Activated CD8-positive, alpha-beta memory T cell treated with anti-CD3 and anti-CD28 coated beads, Interleukin-2, amount 10 ng/mL, durations not matched to agents 7 days and 5 days (primary cell): ENCODE measurements at regions not wholly inside any gene's neighbourhood (a gene's known extent, or its start where the extent isn't known, plus 50 kb on each side); places are given as distances from the start of the nearest gene placed in this dataset.

Source experiments
- ATAC-seq: fragments of 150-1000 bp; cut with Tn5 transposase; one replicate; pipeline ENCODE4 v1.10.0; 2021; ENCODE audit warnings: moderate library complexity
- CTCF ChIA-PET: fragments of 350-600 bp; sonication (Branson Sonifier 250); formaldehyde crosslinking; loops from one replicate; lab custom pipeline; 2021; ENCODE audit warnings: antibody characterized with exemption; lab: Charles Lee
- DNase-seq: peaks from one replicate; pipeline ENCODE4 v3.0.0-alpha.2; 2020
- H3K27ac Mint-ChIP-seq: one replicate; pipeline ENCODE4 v1.8.0; 2021; ENCODE audit warnings: mild to moderate bottlenecking, mixed read lengths
- H3K27me3 Mint-ChIP-seq: one replicate; pipeline ENCODE4 v1.8.0; 2021; ENCODE audit warnings: mixed read lengths
- H3K36me3 Mint-ChIP-seq: one replicate; pipeline ENCODE4 v1.8.0; 2021; ENCODE audit warnings: mild to moderate bottlenecking, mixed read lengths
- H3K4me1 Mint-ChIP-seq: one replicate; pipeline ENCODE4 v1.8.0; 2021; ENCODE audit warnings: mixed read lengths
- H3K4me3 Mint-ChIP-seq: one replicate; pipeline ENCODE4 v1.8.0; 2021; ENCODE audit warnings: mild to moderate bottlenecking, moderate library complexity, mixed read lengths
- H3K9me3 Mint-ChIP-seq: one replicate; pipeline ENCODE4 v1.8.0; 2022; ENCODE audit warnings: low read depth, mixed read lengths

DNA sequence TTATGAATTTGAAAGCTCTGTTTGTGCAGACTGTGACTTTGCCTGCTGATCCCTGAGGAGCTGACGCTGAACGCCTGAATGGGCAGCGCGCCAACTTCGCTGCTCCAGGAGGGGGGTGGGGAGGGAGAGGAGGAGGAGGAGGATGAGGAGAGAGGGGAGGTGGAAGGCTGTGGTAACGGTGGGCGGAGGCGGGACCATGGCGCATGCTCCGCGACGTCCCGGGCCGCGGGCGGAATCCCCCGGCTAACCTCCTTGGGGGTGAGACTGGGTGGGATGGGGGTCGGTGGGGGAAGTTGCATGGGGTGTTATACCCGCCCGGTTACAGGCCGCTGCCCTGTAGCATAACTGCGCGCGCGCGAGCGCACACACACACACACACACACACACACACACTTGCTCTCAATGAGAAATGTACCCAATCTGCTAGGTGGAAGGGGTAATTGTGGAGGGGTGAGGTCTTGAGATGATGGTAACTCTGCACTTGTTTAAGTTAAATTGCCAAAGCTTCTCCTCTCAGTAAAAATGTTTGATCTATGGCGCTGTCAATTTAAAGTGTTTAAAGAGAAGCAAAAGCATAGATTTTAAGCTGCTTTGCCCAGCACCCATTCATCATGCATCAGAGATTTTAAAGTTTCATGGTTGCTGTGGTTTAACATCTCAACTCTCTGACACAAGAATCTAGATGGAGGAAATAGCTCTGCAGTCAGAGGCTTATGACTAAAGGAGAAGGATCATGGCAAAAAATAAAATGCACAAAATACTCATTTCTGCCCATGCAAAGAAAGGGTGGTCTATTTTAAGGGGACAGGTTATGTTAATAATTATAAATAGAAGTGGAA is 76.6 kb upstream of the TBCA start:
- H3K36me3 Mint-ChIP-seq, result no peaks in the 10 kb centered on the region
- peak; percentile 76 for ATAC-seq
- H3K27ac Mint-ChIP-seq, result peak overlapping the region; percentile 50
- H3K27me3 Mint-ChIP-seq, result peaks cover 42% of the 10 kb centered on the region
- CTCF ChIA-PET, result interaction anchor here (0.7 to 1.5 kb wide), 2 partner anchors 14 to 20 kb away, joined by 3 read pairs; no protein-coding TSS in a partner anchor
- H3K9me3 Mint-ChIP-seq, result no peaks in the 10 kb centered on the region
- peak; percentile 59 for DNase-seq
- H3K4me3 Mint-ChIP-seq, result peak overlapping the region; percentile 74
- peaks cover 22% of the 10 kb centered on the region for H3K4me1 Mint-ChIP-seq

DNA sequence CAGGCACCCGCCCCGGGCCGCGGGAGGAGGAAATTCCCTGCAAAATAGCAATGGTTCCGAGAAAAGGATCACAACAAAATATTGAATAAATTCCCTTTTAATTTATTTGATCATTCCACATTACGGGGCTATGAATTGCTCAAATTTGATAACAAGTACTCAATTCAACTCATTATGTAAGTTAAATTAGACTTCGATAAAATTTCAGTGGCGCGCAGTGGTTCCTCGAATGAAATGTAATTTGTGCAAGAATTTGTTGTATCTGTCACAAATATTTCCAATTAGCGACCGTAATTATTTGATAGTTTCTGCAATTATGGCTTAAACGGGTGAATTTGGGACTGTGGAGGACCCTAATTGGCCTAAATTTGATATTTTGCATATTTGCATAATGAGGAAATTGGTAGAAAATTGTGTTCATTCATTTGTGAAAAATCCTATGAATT is 76.0 kb upstream of the TBCA start:
- DNase-seq, result no peak
- Mint-ChIP-seq H3K36me3 (no peaks in the 10 kb centered on the region), H3K4me3 (peak overlapping the region; percentile 74), H3K9me3 (no peaks in the 10 kb centered on the region), H3K4me1 (peaks cover 22% of the 10 kb centered on the region), H3K27ac (no peak overlapping the region), H3K27me3 (peaks cover 43% of the 10 kb centered on the region)
- ATAC-seq, result no peak
- CTCF ChIA-PET, result interaction anchor here (1.5 kb wide), 1 partner anchor 19 kb away, joined by 3 read pairs; no protein-coding TSS in a partner anchor

DNA sequence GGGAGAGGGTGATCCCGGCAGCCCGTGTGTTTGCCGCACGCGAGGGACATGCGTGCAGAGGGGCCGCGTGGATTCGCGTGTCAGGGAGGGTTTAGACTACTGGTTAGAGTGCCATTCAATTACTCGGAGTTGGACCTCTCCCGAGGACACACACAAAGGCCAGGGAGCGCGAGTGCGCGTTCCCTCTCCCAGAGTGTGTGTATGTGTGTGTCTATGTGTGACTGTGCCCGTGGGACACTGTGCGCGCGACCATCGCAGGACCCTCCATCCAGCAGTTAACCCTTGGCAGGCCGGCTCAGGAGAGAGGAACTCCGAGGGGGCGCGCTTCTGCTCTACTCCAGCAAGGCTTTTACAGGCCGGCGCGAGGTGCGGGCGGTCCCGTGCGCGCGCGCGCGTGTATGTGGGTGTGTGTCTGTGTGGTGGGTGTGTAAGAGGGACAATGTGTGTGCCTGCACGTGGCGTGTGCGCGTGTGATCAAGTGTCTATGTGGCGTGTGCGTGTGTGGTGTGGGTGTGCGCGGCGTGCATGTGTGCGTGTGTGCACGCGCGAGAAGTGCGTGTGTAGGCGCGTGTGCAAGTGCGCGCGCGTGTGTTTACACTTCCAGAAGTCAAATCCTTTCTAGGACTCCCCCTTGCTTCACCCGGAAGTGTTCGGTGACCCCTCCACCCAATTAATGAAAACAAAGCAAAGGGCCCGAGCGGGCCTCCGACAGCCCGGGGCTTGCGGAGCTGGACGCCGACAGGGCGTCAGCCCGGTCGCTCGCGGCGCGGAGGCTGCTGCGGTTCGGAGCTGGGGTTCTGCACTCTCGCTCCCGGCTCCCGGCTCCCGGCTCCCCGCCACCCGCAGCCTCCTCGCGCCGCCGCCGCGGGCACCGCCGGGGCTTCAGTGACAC is 75.3 kb upstream of the TBCA start:
- DNase-seq (no peak), ATAC-seq (no peak)
- H3K4me1 Mint-ChIP-seq, result peaks cover 22% of the 10 kb centered on the region
- no peak overlapping the region for H3K27ac Mint-ChIP-seq
- peaks cover 46% of the 10 kb centered on the region for H3K27me3 Mint-ChIP-seq
- peak overlapping the region; percentile 74 for H3K4me3 Mint-ChIP-seq
- no peaks in the 10 kb centered on the region for H3K9me3 Mint-ChIP-seq
- no peaks in the 10 kb centered on the region for H3K36me3 Mint-ChIP-seq
- CTCF ChIA-PET, result interaction anchor here (1.4 kb wide), 1 partner anchor 12 kb away, joined by 4 read pairs; no protein-coding TSS in a partner anchor

DNA sequence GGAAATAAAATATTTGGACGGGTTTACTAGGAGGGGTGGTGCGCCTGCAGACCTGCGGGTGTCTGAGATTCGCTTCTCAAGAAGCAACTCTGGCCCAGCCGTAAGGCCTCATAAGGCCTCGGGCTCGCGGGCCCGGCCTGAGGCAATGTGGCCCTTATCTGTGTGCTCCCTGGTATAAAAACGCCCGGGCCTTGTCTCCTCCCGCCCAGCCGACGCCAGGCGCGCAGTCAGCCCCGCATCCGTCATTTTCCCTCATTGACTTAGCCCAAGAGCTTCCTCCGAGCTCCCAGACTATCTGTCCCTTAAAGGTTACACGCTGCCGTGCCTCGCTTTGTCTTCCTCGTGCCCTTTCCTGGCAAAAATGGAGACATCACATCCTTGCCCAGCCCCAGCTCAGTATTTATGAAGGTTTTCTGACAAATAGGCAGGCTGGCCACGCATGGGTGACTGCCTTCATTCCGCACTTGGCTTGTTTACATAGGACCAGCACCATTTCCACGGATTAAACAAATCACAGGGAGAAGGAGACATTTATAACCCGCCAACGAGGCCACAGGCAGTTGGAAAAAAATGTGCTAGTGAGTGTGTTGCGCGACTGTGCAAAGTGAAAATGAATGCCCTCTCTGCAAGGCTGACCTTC is 74.5 kb upstream of the TBCA start:
- no peak overlapping the region for H3K27ac Mint-ChIP-seq
- peaks cover 22% of the 10 kb centered on the region for H3K4me1 Mint-ChIP-seq
- DNase-seq (no peak), ATAC-seq (no peak)
- CTCF ChIA-PET, result interaction anchor here (1.4 kb wide), 1 partner anchor 13 kb away, joined by 4 read pairs; no protein-coding TSS in a partner anchor
- H3K4me3 Mint-ChIP-seq, result peak overlapping the region; percentile 5
- H3K27me3 Mint-ChIP-seq, result peaks cover 44% of the 10 kb centered on the region
- no peaks in the 10 kb centered on the region for H3K9me3 Mint-ChIP-seq
- H3K36me3 Mint-ChIP-seq, result no peaks in the 10 kb centered on the region

DNA sequence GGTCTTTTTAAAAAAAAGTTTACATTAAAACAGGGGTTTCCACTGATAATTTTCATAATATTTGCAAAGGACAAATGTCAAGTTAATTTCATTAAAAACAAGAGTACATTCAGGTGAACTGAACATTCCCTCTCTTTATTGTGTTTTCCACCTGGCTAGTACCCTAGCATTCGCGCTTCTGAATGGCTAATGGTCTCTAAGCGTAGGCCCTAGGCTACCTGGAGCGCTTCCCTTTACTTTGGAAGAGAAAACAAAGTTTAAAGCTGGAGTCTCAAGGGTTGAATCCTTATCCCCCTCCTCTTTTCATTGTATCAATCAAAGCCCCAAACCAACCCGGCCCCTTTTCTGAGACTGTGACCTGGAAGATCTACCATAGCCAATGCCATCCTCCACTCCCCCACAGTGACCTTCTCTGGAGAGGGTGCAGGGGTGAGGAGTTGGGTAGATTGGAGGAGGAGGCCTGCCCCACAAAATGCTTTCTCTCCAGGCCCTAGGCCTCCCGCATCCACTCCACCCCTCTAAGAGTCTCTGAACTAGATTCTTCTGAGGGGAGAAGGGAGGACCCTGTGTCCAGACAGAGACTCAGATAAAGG is 73.3 kb upstream of the TBCA start:
- H3K4me3 Mint-ChIP-seq, result no peak overlapping the region
- H3K36me3 Mint-ChIP-seq, result no peaks in the 10 kb centered on the region
- CTCF ChIA-PET, result interaction anchor here (1.4 kb wide), 1 partner anchor 14 kb away, joined by 4 read pairs; no protein-coding TSS in a partner anchor
- H3K27ac Mint-ChIP-seq, result no peak overlapping the region
- H3K27me3 Mint-ChIP-seq, result peaks cover 51% of the 10 kb centered on the region
- H3K9me3 Mint-ChIP-seq, result no peaks in the 10 kb centered on the region
- no peak for DNase-seq
- peaks cover 25% of the 10 kb centered on the region for H3K4me1 Mint-ChIP-seq
- no peak for ATAC-seq

DNA sequence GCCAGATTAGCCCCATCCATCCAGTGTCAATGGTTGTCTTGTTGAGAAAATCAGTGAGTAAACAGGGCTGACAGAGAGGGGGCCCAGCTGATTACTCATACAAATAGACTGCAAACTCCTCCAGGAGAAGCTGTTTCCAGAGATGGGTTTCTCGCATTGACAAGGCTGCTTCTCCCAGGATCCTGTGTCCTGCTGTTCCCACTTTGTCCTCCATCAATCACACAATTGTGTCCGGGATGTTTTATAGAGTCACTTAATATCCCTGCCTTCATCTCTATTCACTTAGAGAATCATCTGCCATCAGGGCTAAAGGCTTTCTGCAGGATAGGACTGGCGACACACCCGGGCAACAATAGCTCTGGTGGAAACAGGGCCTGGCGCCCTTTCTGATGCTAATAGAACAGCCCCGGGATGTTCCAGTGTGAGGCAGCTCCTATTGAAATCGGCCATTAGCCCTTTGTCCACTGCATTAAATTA is 71.7 kb upstream of the TBCA start:
- Mint-ChIP-seq H3K27me3 (peaks cover 51% of the 10 kb centered on the region), H3K36me3 (no peaks in the 10 kb centered on the region), H3K27ac (no peak overlapping the region), H3K4me3 (no peak overlapping the region), H3K4me1 (peaks cover 22% of the 10 kb centered on the region), H3K9me3 (no peaks in the 10 kb centered on the region)
- no peak for ATAC-seq
- DNase-seq, result no peak
- CTCF ChIA-PET, result no interaction called here

DNA sequence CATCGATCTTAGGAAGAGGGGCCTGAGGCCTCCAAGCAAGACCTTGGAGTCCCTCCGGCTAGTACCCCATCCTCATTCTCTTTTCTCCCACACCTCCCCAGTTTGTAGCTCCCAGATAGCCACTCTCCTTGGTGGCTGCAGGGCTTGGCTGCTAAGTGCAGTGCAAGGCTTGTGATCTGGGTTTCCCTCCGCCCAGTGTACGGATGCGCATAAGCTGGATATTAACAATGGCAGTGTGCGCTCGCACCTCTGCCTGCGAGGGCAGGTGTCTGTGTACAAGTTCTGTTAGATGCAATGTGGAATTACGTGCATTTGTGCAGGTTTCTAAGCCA is 71.0 kb upstream of the TBCA start:
- H3K36me3 Mint-ChIP-seq, result no peaks in the 10 kb centered on the region
- no peaks in the 10 kb centered on the region for H3K9me3 Mint-ChIP-seq
- no peak overlapping the region for H3K27ac Mint-ChIP-seq
- DNase-seq (no peak), ATAC-seq (no peak)
- peaks cover 15% of the 10 kb centered on the region for H3K4me1 Mint-ChIP-seq
- no peak overlapping the region for H3K4me3 Mint-ChIP-seq
- peaks cover 49% of the 10 kb centered on the region for H3K27me3 Mint-ChIP-seq
- CTCF ChIA-PET, result interaction anchor here (1.0 kb wide), 1 partner anchor 102 kb away, joined by 3 read pairs; no protein-coding TSS in a partner anchor

DNA sequence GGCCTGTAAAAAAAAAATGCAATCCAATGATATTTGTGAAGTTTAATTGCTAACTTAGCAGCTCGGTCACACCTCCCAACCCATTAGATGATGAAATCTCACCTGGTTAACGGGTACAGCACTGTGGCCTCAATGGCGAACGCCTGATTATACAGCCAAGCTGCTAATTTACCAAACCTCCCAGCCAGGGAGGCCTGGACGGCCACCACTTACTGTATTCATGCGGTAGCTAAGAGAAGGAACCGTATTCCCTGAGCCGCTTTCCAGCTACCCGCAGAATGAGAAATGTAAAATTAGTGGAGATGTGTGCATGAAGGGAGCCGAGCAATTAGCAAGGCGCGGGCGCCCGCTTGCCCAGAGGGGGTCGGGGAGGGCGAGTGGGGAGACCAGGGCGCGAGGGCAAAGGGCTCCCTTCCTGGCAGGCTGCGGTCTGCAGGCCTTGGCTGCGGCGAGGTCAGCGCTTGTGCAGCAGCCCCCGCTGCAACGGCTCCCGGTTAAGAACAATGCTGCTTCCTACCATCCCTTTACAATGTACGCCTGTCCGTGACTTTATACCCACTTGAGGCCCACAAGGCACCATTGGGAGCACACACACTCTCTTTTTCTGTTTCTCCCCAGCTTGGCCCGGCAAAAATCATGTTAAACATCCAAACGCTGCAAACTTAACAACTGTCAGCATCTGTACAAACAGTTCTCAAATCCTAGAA is 70.4 kb upstream of the TBCA start:
- no peak for DNase-seq
- no peak for ATAC-seq
- Mint-ChIP-seq H3K4me1 (peaks cover 12% of the 10 kb centered on the region), H3K36me3 (no peaks in the 10 kb centered on the region), H3K27me3 (peaks cover 51% of the 10 kb centered on the region), H3K9me3 (no peaks in the 10 kb centered on the region), H3K4me3 (no peak overlapping the region), H3K27ac (no peak overlapping the region)
- CTCF ChIA-PET, result interaction anchor here (1.0 kb wide), 1 partner anchor 101 kb away, joined by 3 read pairs; no protein-coding TSS in a partner anchor

DNA sequence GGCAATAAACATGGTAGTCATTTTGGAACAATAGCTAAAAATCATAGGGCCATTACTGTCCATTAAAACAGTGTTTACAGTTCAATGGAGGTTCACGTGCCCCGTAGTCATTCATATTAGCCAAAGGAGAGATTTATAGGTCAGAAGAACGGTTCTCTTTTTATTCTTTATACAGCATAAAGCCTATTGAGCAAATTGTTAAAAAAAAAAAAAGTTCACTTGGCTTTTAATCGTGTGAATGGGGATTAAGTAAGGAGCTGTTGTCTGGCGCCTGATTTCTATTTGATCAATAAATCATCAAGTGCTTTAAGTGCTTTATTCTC is 69.1 kb upstream of the TBCA start:
- H3K4me3 Mint-ChIP-seq, result no peak overlapping the region
- ATAC-seq (no peak), DNase-seq (no peak)
- peaks cover 8% of the 10 kb centered on the region for H3K4me1 Mint-ChIP-seq
- H3K27me3 Mint-ChIP-seq, result peaks cover 46% of the 10 kb centered on the region
- H3K27ac Mint-ChIP-seq, result no peak overlapping the region
- H3K36me3 Mint-ChIP-seq, result no peaks in the 10 kb centered on the region
- CTCF ChIA-PET, result no interaction called here
- no peaks in the 10 kb centered on the region for H3K9me3 Mint-ChIP-seq

DNA sequence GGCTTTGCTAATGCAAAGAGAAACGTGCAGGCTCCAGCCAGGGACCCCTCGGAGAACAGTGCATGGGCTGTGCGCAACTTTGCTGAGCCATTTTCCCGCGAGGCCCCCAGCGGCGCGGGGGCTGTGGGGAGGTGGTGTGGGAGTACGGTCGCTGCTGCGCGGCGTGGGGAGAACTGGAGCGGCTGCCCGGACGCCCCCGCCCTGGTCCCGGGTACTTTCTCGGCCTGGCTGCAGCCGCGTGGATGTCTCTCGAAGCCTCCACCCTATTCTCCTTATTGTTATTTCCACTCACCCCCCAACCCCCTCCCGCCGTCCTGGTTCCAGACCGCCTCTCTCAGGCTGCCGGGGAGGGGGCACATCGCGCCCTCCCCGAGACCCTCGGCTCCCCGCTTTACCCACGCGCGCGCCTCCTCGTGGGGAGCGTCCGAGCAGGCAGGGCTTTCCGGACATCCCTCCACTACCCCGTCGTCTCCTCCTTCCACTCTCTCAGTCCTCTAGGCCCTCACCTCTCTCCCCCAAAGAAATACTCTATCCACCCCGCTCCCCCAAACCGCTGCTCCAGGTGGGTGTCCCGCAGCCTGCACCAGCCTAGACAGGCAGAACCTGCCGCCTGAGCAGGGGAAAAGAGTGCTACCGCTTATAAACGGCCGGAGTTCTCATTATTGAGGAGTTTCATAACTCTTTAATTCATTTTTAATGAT is 68.6 kb upstream of the TBCA start:
- no peak overlapping the region for H3K4me3 Mint-ChIP-seq
- peaks cover 8% of the 10 kb centered on the region for H3K4me1 Mint-ChIP-seq
- CTCF ChIA-PET, result no interaction called here
- no peaks in the 10 kb centered on the region for H3K9me3 Mint-ChIP-seq
- H3K27me3 Mint-ChIP-seq, result peaks cover 46% of the 10 kb centered on the region
- ATAC-seq (no peak), DNase-seq (no peak)
- H3K36me3 Mint-ChIP-seq, result no peaks in the 10 kb centered on the region
- no peak overlapping the region for H3K27ac Mint-ChIP-seq

DNA sequence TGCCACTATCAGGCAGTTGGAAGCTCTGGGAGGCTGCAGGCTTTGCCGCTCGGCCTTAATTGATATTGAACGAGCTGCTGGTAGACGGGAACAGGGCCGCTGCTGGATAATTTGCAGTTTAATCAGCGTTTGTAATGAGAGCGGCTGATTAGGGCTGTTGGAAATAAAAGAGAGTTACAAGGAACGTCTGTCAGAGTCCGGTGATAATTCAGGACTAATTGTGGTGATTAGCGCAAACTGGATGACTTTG is 68.2 kb upstream of the TBCA start:
- H3K4me3 Mint-ChIP-seq, result no peak overlapping the region
- H3K36me3 Mint-ChIP-seq, result no peaks in the 10 kb centered on the region
- no peaks in the 10 kb centered on the region for H3K9me3 Mint-ChIP-seq
- H3K27ac Mint-ChIP-seq, result no peak overlapping the region
- ATAC-seq (no peak), DNase-seq (no peak)
- H3K27me3 Mint-ChIP-seq, result peaks cover 46% of the 10 kb centered on the region
- peaks cover 8% of the 10 kb centered on the region for H3K4me1 Mint-ChIP-seq
- CTCF ChIA-PET, result no interaction called here
